HepG2 (cell line): ENCODE measurements at regions not wholly inside any gene's neighbourhood (a gene's known extent, or its start where the extent isn't known, plus 50 kb on each side); places are given as distances from the start of the nearest gene placed in this dataset.

Source experiments
- ATAC-seq: fragments of 200-7000 bp; cut with Tn5 transposase; 3 replicates; pipeline ENCODE4 v1.9.1; 2020; ENCODE audit warnings: mild to moderate bottlenecking, moderate library complexity
- BruUV-seq: library from RNA; stranded (reverse); fragments of 400-500 nt; replicated peaks from 2 replicates; lab custom pipeline; 2021; lab: Mats Ljungman, UMichigan
- CTCF ChIA-PET: fragments of 300-600 bp; formaldehyde crosslinking; extraction: SDS; loops from one replicate; lab custom pipeline; 2021; ENCODE audit warnings: low total read pairs, inconsistent platforms, low intra/inter-chr PET ratio; lab: Yijun Ruan, JAX
- POLR2A ChIA-PET: fragments of 350-600 bp; sonication (Branson Sonifier 250); formaldehyde crosslinking; loops from one replicate; lab custom pipeline; 2020; ENCODE audit warnings: antibody characterized with exemption, inconsistent platforms; lab: Yijun Ruan, JAX
- DNase-seq: peaks from one replicate; pipeline ENCODE4 v3.0.0-alpha.2; 2015; ENCODE audit warnings: low spot score
- FAIRE-seq: peaks from 3 replicates; lab custom pipeline; 2011; peaks lifted over from hg19 to GRCh38; lab: Jason Lieb, UNC
- H2AFZ ChIP-seq: one replicate; pipeline ENCODE4 v1.6.1; 2011; ENCODE audit warnings: low read length, inconsistent platforms
- H3K27ac ChIP-seq: fragments of 300-600 bp; 3 replicates; pipeline ENCODE4 v1.8.0; 2011; ENCODE audit warnings: mixed run types, mild to moderate bottlenecking, mixed read lengths, low read length, inconsistent platforms; ENCODE audit not compliant: insufficient read depth; ENCODE audit errors: extremely low read length
- H3K27me3 ChIP-seq, 2 experiments: fragments of 200-600 bp in 1 of 2; 2 replicates in 1 of 2; 3 replicates in 1 of 2; pipeline versions ENCODE4 v1.6.0 to v1.8.0; 2011; ENCODE audit warnings: low read length in 2 of 2, mild to moderate bottlenecking in 2 of 2, moderate library complexity in 2 of 2, inconsistent platforms in 1 of 2; ENCODE audit not compliant: insufficient read depth in 2 of 2, control insufficient read depth in 1 of 2
- H3K36me3 ChIP-seq, 2 experiments: fragments of 200-600 bp in 1 of 2; replicated peaks in 1 of 2; 2 replicates in 1 of 2; 3 replicates in 1 of 2; pipeline versions ENCODE4 v1.5.1 to v1.8.0; 2011; ENCODE audit warnings: low read length in 2 of 2, inconsistent platforms in 1 of 2; ENCODE audit not compliant: insufficient read depth in 2 of 2, control insufficient read depth in 1 of 2
- H3K4me1 ChIP-seq: 2 replicates; pipeline ENCODE4 v1.5.1; 2012; ENCODE audit warnings: low read length, inconsistent platforms; ENCODE audit not compliant: insufficient read depth
- H3K4me2 ChIP-seq: 2 replicates; pipeline ENCODE4 v1.6.0; 2011; ENCODE audit warnings: low read depth, low read length, inconsistent platforms
- H3K4me3 ChIP-seq, 3 experiments: fragments of 200-600 bp in 1 of 3; sonication (generic), shearing (Covaris generic) in 1 of 3; replicated peaks in 1 of 3; 2 replicates each; pipeline ENCODE4 v1.5.1; 2011 to 2016; ENCODE audit warnings: low read length in 3 of 3, inconsistent platforms in 2 of 3, low read depth in 2 of 3, mild to moderate bottlenecking in 2 of 3, control low read depth in 1 of 3, mixed read lengths in 1 of 3; ENCODE audit not compliant: insufficient read depth in 1 of 3
- H3K79me2 ChIP-seq: one replicate; pipeline ENCODE4 v1.6.1; 2011; ENCODE audit warnings: low read length, inconsistent platforms; ENCODE audit not compliant: insufficient read depth
- H3K9ac ChIP-seq: 2 replicates; pipeline ENCODE4 v1.6.0; 2011; ENCODE audit warnings: mild to moderate bottlenecking, low read depth, low read length, inconsistent platforms; ENCODE audit not compliant: insufficient read depth
- H3K9me3 ChIP-seq: 2 replicates; pipeline ENCODE4 v1.5.1; 2012; ENCODE audit warnings: mild to moderate bottlenecking, low read length
- H4K20me1 ChIP-seq: 2 replicates; pipeline ENCODE4 v1.6.0; 2011; ENCODE audit warnings: inconsistent platforms, mild to moderate bottlenecking, low read length, moderate library complexity; ENCODE audit not compliant: insufficient read depth
- AHR ChIP-seq: IDR thresholded peaks from 2 replicates; pipeline ENCODE4 v1.6.1; 2018; ENCODE audit warnings: missing genetic modification reagents, missing compliant biosample characterization
- CBX1 ChIP-seq: IDR thresholded peaks from one replicate; pipeline ENCODE4 v1.6.1; 2016; ENCODE audit warnings: antibody characterized with exemption, low read depth
- LCORL ChIP-seq, 2 experiments: fragments of 450-650 bp in 1 of 2; sonication (generic) in 1 of 2; formaldehyde crosslinking in 1 of 2; IDR thresholded peaks; 2 replicates each; pipeline versions ENCODE4 v1.5.0 to v1.6.1; 2017 to 2020; ENCODE audit warnings: antibody characterized with exemption in 1 of 2, missing genetic modification reagents in 1 of 2
- RFX1 ChIP-seq: fragments of 450-650 bp; IDR thresholded peaks from 2 replicates; pipeline ENCODE4 v1.6.1; 2017
- ZBTB1 ChIP-seq: sonication (generic); formaldehyde crosslinking; IDR thresholded peaks from 2 replicates; pipeline ENCODE4 v1.4.0; 2020; ENCODE audit warnings: missing genetic modification reagents, borderline replicate concordance
- ZFY ChIP-seq: sonication (generic); formaldehyde crosslinking; IDR thresholded peaks from 2 replicates; pipeline ENCODE4 v1.4.0; 2020; ENCODE audit warnings: missing genetic modification reagents
- ZNF260 ChIP-seq: sonication (generic); formaldehyde crosslinking; IDR thresholded peaks from 2 replicates; pipeline ENCODE4 v1.4.0; 2020; ENCODE audit warnings: missing genetic modification reagents, low read depth, mild to moderate bottlenecking, borderline replicate concordance
- WGBS: methylation state at CpG from one replicate; pipeline ENCODE4 v1.1.6; 2017; ENCODE audit warnings: low lambda C conversion rate; 5-methylcytosine and 5-hydroxymethylcytosine counted together
- in situ Hi-C: cut with HindIII; loops from 2 replicates; pipeline ENCODE4 v1.10.0; 2017; ENCODE audit warnings: low pct_unique_long_range_greater_than_20kb; ENCODE audit not compliant: extremely low pct_ligation_motif_present
- intact Hi-C: fragments of 100-400 bp; cut with micrococcal nuclease; formaldehyde crosslinking; loops from one replicate; pipeline ENCODE4 v1.10.0; 2022; ENCODE audit not compliant: unreplicated experiment
- TF ChIP-seq, protein P1 (sequence below): sonication (generic); formaldehyde crosslinking; IDR thresholded peaks from 2 replicates; pipeline ENCODE4 v1.5.1; 2020; ENCODE audit warnings: missing genetic modification reagents, mild to moderate bottlenecking, borderline replicate concordance
- TF ChIP-seq, protein P2 (sequence below): sonication (generic); formaldehyde crosslinking; IDR thresholded peaks from 2 replicates; pipeline ENCODE4 v1.4.0; 2020; ENCODE audit warnings: missing genetic modification reagents
- TF ChIP-seq, protein P3 (sequence below): sonication (generic); formaldehyde crosslinking; IDR thresholded peaks from 2 replicates; pipeline ENCODE4 v1.4.0; 2020; ENCODE audit warnings: mild to moderate bottlenecking, missing genetic modification reagents
- TF ChIP-seq, protein P4 (sequence below): sonication (generic); formaldehyde crosslinking; IDR thresholded peaks from 2 replicates; pipeline ENCODE4 v1.4.0; 2020; ENCODE audit warnings: mild to moderate bottlenecking, missing genetic modification reagents

DNA sequence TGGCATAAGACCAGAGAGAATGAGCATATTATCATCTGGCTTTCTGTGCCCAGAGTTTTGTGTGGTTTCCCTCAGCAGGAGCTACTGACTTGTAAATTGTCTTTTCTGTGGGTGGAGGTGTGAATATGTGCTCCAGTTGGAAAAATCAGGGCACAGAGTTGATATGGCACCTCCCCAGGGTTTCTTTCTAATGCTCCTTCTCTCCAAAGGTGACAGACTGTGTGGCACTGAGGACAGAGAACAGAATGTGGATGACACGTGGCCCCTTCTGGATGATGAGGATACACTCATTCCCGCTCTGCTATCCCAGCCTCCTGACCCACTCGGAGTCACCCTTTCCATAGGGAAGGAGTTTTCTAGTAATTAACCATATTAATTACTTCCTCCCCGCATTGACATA, 221.0 kb downstream of the ICE1 start:
- Histone ChIP-seq H3K9ac (no peak overlapping the region), H3K27ac (no peak overlapping the region), H3K79me2 (no peaks in the 10 kb centered on the region), H3K9me3 (no peaks in the 10 kb centered on the region), H3K36me3 (no peaks in the 10 kb centered on the region), H4K20me1 (no peaks in the 10 kb centered on the region), H3K27me3 (peaks cover 0 to 9% of the 10 kb centered on the region in 2 experiments; a peak in 2 of 5 replicates), H2AFZ (no peak overlapping the region), H3K4me1 (no peaks in the 10 kb centered on the region), H3K4me2 (no peak overlapping the region), H3K4me3 (no peak overlapping the region)
- ChIA-PET CTCF (no interaction called here), POLR2A (no interaction called here)
- BruUV-seq, result no TSS peak
- 10% methylated on average over 4 of the region's 4 CpGs for WGBS
- TF ChIP-seq, protein P1, sequence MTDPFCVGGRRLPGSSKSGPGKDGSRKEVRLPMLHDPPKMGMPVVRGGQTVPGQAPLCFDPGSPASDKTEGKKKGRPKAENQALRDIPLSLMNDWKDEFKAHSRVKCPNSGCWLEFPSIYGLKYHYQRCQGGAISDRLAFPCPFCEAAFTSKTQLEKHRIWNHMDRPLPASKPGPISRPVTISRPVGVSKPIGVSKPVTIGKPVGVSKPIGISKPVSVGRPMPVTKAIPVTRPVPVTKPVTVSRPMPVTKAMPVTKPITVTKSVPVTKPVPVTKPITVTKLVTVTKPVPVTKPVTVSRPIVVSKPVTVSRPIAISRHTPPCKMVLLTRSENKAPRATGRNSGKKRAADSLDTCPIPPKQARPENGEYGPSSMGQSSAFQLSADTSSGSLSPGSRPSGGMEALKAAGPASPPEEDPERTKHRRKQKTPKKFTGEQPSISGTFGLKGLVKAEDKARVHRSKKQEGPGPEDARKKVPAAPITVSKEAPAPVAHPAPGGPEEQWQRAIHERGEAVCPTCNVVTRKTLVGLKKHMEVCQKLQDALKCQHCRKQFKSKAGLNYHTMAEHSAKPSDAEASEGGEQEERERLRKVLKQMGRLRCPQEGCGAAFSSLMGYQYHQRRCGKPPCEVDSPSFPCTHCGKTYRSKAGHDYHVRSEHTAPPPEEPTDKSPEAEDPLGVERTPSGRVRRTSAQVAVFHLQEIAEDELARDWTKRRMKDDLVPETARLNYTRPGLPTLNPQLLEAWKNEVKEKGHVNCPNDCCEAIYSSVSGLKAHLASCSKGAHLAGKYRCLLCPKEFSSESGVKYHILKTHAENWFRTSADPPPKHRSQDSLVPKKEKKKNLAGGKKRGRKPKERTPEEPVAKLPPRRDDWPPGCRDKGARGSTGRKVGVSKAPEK (CRISPR knock-in tag), result no peak
- TF ChIP-seq, protein P2, sequence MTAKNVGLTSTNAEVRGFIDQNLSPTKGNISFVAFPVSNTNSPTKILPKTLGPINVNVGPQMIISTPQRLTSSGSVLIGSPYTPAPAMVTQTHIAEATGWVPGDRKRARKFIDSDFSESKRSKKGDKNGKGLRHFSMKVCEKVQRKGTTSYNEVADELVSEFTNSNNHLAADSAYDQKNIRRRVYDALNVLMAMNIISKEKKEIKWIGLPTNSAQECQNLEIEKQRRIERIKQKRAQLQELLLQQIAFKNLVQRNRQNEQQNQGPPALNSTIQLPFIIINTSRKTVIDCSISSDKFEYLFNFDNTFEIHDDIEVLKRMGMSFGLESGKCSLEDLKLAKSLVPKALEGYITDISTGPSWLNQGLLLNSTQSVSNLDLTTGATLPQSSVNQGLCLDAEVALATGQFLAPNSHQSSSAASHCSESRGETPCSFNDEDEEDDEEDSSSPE (CRISPR knock-in tag), result no peak
- TF ChIP-seq ZBTB1 (CRISPR knock-in tag) (no peak), ZFY (CRISPR knock-in tag) (no peak), ZNF260 (no peak), RFX1 (no peak), CBX1 (no peak), LCORL (IDR thresholded peaks at IDR 0.05) (no peak), LCORL (CRISPR knock-in tag; IDR thresholded peaks at IDR 0.05) (no peak), AHR (no peak)
- TF ChIP-seq, protein P3, sequence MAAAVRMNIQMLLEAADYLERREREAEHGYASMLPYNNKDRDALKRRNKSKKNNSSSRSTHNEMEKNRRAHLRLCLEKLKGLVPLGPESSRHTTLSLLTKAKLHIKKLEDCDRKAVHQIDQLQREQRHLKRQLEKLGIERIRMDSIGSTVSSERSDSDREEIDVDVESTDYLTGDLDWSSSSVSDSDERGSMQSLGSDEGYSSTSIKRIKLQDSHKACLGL (CRISPR knock-in tag), result no peak
- TF ChIP-seq, protein P4, sequence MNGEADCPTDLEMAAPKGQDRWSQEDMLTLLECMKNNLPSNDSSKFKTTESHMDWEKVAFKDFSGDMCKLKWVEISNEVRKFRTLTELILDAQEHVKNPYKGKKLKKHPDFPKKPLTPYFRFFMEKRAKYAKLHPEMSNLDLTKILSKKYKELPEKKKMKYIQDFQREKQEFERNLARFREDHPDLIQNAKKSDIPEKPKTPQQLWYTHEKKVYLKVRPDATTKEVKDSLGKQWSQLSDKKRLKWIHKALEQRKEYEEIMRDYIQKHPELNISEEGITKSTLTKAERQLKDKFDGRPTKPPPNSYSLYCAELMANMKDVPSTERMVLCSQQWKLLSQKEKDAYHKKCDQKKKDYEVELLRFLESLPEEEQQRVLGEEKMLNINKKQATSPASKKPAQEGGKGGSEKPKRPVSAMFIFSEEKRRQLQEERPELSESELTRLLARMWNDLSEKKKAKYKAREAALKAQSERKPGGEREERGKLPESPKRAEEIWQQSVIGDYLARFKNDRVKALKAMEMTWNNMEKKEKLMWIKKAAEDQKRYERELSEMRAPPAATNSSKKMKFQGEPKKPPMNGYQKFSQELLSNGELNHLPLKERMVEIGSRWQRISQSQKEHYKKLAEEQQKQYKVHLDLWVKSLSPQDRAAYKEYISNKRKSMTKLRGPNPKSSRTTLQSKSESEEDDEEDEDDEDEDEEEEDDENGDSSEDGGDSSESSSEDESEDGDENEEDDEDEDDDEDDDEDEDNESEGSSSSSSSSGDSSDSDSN (CRISPR knock-in tag), result no peak
- ATAC-seq (no peak), DNase-seq (no peak), FAIRE-seq (no peak)
- intact Hi-C loops, result no loop called here
- in situ Hi-C loops, result no loop called here
